Stomach (tissue), 4 donors: ENCODE measurements at regions not wholly inside any gene's neighbourhood (a gene's known extent, or its start where the extent isn't known, plus 50 kb on each side); places are given as distances from the start of the nearest gene placed in this dataset.

Source experiments
- EP300 ChIP-seq: sonication (generic); formaldehyde crosslinking; IDR thresholded peaks from one replicate; pipeline ENCODE4 v1.6.1; 2017; ENCODE audit warnings: antibody characterized with exemption
- POLR2A ChIP-seq, 4 donors: fragments of 450-650 bp; IDR thresholded peaks; one replicate each; pipeline ENCODE4 v1.6.1; 2016; ENCODE audit warnings: antibody characterized with exemption in 4 of 4, control low read depth in 2 of 4, mild to moderate bottlenecking in 1 of 4, moderate library complexity in 1 of 4
- POLR2AphosphoS5 ChIP-seq, 3 donors: sonication (generic); formaldehyde crosslinking; IDR thresholded peaks; one replicate each; pipeline ENCODE4 v1.6.1; 2016; ENCODE audit warnings: antibody characterized with exemption in 3 of 3
- TF ChIP-seq, protein P1 (sequence below), 7 experiments: fragments of 450-650 bp in 4 of 7; fragments of 200-600 bp in 3 of 7; sonication (generic) in 3 of 7; IDR thresholded peaks; one replicate each; pipeline ENCODE4 v1.5.1; 2016 to 2019; ENCODE audit warnings: antibody characterized with exemption in 7 of 7, control low read depth in 2 of 7, mild to moderate bottlenecking in 1 of 7

DNA sequence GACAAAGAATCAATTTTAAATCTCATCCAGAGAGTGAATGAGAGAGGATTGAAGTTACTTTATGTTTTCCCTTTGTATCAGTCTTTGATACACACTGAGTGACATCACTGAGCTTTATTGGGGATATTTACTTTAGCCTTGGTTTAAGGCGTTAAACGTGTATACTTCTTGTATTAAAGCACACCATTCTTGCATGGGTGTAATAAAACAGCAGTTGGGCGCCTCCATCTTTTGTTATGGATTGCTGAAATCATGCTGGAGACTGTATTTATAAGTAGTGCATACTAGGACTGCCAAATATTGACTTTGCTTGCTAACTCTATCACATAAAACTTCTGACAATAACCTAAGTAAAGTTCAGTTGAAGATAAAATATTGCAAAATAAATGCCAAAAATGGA lies 1755.8 kb upstream of the WWC1 start:
- TF ChIP-seq, protein P1, sequence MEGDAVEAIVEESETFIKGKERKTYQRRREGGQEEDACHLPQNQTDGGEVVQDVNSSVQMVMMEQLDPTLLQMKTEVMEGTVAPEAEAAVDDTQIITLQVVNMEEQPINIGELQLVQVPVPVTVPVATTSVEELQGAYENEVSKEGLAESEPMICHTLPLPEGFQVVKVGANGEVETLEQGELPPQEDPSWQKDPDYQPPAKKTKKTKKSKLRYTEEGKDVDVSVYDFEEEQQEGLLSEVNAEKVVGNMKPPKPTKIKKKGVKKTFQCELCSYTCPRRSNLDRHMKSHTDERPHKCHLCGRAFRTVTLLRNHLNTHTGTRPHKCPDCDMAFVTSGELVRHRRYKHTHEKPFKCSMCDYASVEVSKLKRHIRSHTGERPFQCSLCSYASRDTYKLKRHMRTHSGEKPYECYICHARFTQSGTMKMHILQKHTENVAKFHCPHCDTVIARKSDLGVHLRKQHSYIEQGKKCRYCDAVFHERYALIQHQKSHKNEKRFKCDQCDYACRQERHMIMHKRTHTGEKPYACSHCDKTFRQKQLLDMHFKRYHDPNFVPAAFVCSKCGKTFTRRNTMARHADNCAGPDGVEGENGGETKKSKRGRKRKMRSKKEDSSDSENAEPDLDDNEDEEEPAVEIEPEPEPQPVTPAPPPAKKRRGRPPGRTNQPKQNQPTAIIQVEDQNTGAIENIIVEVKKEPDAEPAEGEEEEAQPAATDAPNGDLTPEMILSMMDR (IDR thresholded peaks at IDR 0.05) = no peak
- TF ChIP-seq EP300 (no peak), POLR2AphosphoS5 (IDR thresholded peaks at IDR 0.05) (no peak), POLR2A (IDR thresholded peaks at IDR 0.05) (no peak)
